ENCODE measurements at regions not wholly inside any gene's neighbourhood (a gene's known extent, or its start where the extent isn't known, plus 50 kb on each side); places are given as distances from the start of the nearest gene placed in this dataset.

DNA sequence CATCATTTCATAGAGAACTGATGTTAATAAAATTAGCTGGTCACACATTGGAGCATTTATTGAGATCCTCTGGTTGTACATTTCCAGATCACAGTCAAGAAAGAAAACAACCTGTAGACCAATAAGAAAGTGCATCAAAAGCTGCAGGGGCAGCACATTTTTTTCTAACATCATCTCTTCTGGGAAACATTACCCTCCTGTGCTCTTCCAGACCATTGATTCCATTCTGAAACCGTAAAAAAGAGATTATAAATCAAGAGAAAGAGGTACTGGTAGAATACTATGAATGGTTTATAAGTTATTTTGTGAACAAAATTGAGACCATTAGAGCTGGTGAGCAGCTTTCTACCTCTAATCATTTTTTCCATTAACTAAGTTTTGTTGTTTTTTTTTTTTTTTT lies 1548.2 kb upstream of the CELF4 start:
- DNase-seq (ENCODE audit: low read depth): no peak

- DNase-seq (ENCODE audit: low read depth): no peak
Measured at GRCh38 chr18:39105104-39105503, 1539.5 kb upstream of the CELF4 start.

DNA sequence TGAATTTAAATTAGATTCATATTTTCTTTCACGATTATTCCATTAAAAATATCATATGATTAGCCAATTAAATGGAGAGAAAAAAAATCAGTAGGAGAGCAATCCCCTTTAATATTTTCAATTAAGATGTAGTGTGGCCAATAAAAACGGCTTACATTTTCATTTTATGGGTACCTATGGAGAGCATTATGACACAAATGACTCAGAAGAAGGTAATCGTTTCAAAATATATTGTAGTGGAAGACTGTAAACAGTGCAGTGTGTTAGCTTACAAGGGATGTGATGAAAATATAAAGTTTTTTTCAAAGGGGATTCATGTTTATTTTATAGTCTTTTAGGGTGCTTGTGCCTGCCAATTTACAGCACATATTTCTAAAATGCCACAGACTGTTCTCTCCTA lies 1507.4 kb upstream of the CELF4 start:
- DNase-seq (ENCODE audit: low read depth): no peak

- DNase-seq (ENCODE audit: low read depth): no peak
Measured at GRCh38 chr18:39062426-39062825, 1496.8 kb upstream of the CELF4 start.

DNA sequence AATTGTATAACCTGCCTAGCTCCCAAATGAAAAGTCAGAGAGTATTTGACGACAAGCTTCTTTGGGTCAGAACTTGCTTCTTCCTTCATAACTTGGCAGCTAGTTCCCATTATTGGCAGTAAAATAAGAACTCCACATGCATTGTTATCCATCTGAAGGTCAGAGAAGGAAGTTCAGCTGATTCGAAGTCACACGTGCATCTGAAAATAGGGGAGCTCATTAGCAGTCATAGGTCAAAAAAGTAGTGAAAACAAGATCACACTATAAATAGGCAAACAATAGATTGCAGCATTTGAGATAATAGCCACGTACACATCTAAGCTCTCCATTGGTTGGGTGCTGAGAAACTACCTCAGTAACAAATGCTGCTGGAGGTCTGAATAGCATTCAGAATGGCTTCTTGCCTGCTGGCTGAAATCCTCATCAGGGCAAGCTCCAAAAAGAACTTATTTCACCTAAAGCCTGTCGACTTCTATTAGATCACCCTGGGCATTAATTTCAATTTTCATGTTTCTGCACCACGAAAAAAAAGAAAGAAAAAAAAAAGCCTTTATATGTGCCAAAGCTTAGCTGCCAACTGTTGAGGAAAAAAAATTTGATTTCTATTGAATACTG lies 1492.9 kb upstream of the CELF4 start:
- no peak for DNase-seq (ENCODE audit: low read depth)

GRCh38 chr18:39057423-39058064 lies 1491.9 kb upstream of the CELF4 start:
- DNase-seq (ENCODE audit: low read depth): no peak

DNA sequence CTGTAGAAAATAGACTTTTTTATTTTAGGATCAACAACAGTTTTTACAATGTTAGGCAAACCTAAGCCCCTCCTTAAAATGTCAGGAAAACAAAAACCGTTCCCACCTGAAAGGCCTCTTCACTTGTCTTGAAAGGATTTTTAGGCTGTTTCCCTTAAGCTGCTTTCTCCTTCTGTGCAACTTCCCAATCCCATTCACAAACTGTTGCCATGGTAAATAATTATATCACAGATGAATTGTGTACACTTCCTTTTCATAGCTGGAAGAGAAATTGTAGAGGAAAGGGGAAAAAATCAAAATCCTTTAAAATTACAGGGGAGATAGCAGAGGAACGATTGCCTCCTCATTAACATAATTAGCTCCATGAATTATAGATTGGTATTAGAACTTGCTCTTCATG lies 1488.0 kb upstream of the CELF4 start:
- DNase-seq (ENCODE audit: low read depth): no peak

DNA sequence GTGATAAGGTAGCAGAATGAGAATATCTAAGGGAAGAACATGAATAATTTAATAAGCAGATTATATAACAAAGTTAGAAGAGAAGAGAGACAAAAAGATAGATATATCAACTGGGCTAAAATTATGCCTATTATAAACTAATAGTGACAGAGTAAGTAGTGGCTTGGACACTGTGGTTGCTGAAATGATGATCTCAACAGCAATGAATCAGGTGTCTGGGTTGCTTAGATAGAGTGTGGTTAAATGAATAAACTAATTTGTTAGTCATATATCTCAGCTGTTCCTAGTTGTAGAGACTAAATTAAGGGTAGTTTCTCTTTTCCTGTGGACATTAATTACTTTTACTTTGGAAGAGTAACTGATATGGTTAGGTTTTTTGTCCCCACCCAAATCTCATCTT lies 1485.4 kb upstream of the CELF4 start:
- DNase-seq (ENCODE audit: low read depth): peak; percentile 9

GRCh38 chr18:39039813-39040212 lies 1474.2 kb upstream of the CELF4 start:
- DNase-seq (ENCODE audit: low read depth): no peak

GRCh38 chr18:39037925-39038324 lies 1472.3 kb upstream of the CELF4 start:
- DNase-seq (ENCODE audit: low read depth): no peak

DNA sequence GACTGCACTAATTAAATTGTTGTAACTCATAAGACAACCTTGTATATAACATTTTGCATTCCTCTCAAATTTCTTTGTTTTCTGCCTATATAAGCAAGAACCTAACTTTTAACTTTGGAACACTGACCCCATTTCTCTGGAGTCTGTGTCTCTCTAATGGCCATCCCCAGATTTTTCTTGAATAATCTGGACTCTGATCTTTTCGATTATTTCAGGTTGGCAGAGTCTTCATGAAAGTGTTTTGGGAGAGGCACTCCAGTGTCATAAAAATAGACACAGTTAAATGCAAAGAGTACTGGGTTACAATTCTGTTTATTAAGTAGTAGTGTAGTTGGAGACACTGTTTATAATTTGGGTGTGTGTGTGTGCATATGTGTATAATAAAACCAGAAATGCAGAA lies 1467.7 kb upstream of the CELF4 start:
- no peak for DNase-seq (ENCODE audit: low read depth)

DNA sequence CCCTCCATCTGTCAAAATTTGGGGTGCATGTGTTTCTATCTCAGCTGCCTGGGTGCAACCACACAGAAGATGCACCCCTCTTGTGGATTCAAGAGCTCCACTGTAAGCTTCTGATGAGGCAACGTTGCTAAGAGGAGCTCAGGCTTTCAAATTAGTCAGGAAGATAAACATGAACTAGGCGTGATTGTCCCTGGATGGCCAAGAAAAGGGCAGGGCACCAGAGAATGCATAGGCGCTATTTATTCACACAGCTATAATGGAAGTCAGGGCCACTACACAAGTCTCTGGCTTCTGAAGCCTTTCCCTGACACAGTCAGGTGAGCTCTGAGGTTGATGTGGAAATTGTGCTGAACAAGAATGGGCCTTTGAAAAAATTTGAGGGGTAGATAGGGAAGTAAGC lies 1466.0 kb upstream of the CELF4 start:
- DNase-seq (ENCODE audit: low read depth): no peak

GRCh38 chr18:39030124-39030655 lies 1464.6 kb upstream of the CELF4 start:
- DNase-seq (ENCODE audit: low read depth): no peak

- no peak for DNase-seq (ENCODE audit: low read depth)
Measured at GRCh38 chr18:39025531-39025930, 1459.9 kb upstream of the CELF4 start.

DNA sequence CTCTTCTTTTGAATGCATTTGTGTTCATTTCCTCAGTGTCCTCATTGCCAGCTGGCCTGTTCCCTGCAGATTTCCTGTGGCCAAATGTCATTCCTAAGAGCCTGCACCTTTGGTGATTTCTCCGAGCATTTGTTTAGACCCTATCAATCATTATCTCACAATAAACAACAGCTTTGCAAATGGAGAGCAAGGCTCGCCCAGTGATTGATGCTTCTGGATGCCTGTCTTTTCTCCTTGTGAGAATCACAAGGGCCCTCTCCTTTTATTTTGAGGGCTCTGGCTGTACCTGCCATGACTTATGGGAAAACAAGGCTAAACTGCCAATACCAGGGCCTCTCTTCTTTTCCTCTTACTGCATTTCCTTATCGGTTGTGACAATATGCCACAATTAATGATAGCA lies 1454.4 kb upstream of the CELF4 start:
- DNase-seq (ENCODE audit: low read depth): no peak

GRCh38 chr18:39007031-39007902 lies 1441.7 kb upstream of the CELF4 start:
- no peak for DNase-seq (ENCODE audit: low read depth)

DNA sequence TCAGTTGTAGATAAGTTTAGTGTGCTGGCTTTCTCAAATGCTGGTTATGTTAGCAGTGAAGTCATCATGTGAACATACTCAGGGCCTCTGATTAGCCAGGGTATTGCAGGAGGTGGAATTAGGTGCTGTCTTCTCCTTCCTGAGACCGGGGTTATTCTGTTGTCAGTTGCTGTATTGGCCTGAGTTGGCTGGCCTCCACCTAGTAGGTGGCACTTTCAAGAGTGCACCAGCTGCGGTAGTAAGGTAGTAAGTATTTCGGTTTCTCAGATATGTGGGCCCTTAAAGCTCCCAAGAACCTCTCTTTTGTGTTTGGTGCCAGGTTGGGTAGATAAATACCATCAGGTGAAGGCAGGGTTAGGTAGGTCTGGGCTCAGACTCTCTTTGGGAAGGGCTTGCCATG lies 1430.5 kb upstream of the CELF4 start:
- DNase-seq (ENCODE audit: low read depth): no peak

- DNase-seq (ENCODE audit: low read depth): no peak
Measured at GRCh38 chr18:38993342-38993741, 1427.7 kb upstream of the CELF4 start.

DNA sequence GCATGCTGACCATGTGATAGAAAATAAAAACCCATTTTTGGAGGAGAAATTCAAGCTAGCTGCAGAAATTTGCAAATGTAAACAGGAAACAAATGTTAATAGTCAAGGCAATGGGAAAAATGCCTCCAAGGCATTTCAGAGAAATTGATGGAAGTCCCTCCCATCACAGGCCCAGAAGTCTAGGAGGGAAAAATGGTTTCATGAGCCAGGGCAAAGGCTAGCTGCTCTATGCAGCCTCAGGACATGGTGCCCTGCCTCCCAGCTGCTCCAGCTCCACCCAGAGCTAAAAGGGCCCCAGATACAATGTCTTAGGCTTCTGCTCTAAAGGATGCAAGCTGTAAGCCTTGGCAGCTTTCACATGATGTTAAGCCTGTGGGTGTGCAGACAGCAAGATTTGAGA lies 1419.4 kb upstream of the CELF4 start:
- no peak for DNase-seq (ENCODE audit: low read depth)

DNA sequence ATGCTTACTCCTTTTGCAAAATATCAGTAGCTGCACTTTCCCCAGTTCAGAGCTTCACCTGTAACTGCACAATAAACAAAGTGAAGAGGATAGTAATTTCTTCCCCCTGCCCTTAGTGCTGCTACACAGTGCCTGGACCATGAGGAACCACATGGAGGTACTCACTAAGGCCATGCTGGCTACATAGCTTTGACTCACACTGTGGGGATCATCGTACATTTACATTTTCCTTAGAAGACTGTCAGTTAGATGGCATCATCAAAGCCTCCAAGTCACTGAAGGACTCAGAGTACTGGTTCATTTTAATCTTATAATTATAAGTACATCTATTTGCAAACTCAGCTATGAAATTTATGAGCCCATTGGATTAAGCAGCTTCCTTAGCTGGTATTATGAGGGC lies 1416.5 kb upstream of the CELF4 start:
- no peak for DNase-seq (ENCODE audit: low read depth)

- DNase-seq (ENCODE audit: low read depth): no peak
Measured at GRCh38 chr18:38981389-38981788, 1415.8 kb upstream of the CELF4 start.

- DNase-seq (ENCODE audit: low read depth): no peak
Measured at GRCh38 chr18:38980420-38980819, 1414.8 kb upstream of the CELF4 start.

- DNase-seq (ENCODE audit: low read depth): peak; percentile 26
Measured at GRCh38 chr18:38972571-38972970, 1407.0 kb upstream of the CELF4 start.

Data from non-pigmented ciliary epithelial cell (primary cell).